ENCODE measurements at regions not wholly inside any gene's neighbourhood (a gene's known extent, or its start where the extent isn't known, plus 50 kb on each side); places are given as distances from the start of the nearest gene placed in this dataset.

GRCh38 chr21:16583556-16583955 lies 853.8 kb downstream of the USP25 start:
- DNase-seq (ENCODE audit: low read depth), result no peak
- TF ChIP-seq CTCF (IDR thresholded peaks at IDR 0.05; ENCODE audit: insufficient read depth, low read depth, low read length, missing control alignments), result no peak

GRCh38 chr21:16584756-16585155 lies 855.0 kb downstream of the USP25 start:
- no peak for TF ChIP-seq CTCF (IDR thresholded peaks at IDR 0.05; ENCODE audit: insufficient read depth, low read depth, low read length, missing control alignments)
- H3K4me3 ChIP-seq (ENCODE audit: low read depth, low read length), result no peak overlapping the region
- no peak for DNase-seq (ENCODE audit: low read depth)

More at GRCh38 chr21:16583556-16583955, 853.8 kb downstream of the USP25 start:
- no peak overlapping the region for H3K4me3 ChIP-seq (ENCODE audit: low read depth, low read length)

- H3K4me3 ChIP-seq (ENCODE audit: low read depth, low read length), result no peak overlapping the region
- no peak for DNase-seq (ENCODE audit: low read depth)
- TF ChIP-seq CTCF (IDR thresholded peaks at IDR 0.05; ENCODE audit: insufficient read depth, low read depth, low read length, missing control alignments), result no peak
These were observed 856.1 kb downstream of the USP25 start for GRCh38 chr21:16585896-16586295.

GRCh38 chr21:16587141-16587581 lies 857.4 kb downstream of the USP25 start:
- no peak overlapping the region for H3K4me3 ChIP-seq (ENCODE audit: low read depth, low read length)
- no peak for DNase-seq (ENCODE audit: low read depth)
- no peak for TF ChIP-seq CTCF (IDR thresholded peaks at IDR 0.05; ENCODE audit: insufficient read depth, low read depth, low read length, missing control alignments)

- TF ChIP-seq CTCF (IDR thresholded peaks at IDR 0.05; ENCODE audit: insufficient read depth, low read depth, low read length, missing control alignments), result no peak
- H3K4me3 ChIP-seq (ENCODE audit: low read depth, low read length), result no peak overlapping the region
- DNase-seq (ENCODE audit: low read depth), result no peak
These were observed 858.0 kb downstream of the USP25 start for GRCh38 chr21:16587681-16588375.

GRCh38 chr21:16588433-16588860 lies 858.7 kb downstream of the USP25 start:
- TF ChIP-seq CTCF (IDR thresholded peaks at IDR 0.05; ENCODE audit: insufficient read depth, low read depth, low read length, missing control alignments), result no peak
- no peak for DNase-seq (ENCODE audit: low read depth)
- H3K4me3 ChIP-seq (ENCODE audit: low read depth, low read length), result no peak overlapping the region
